Gastrocnemius medialis (tissue), 4 donors: ENCODE measurements at regions not wholly inside any gene's neighbourhood (a gene's known extent, or its start where the extent isn't known, plus 50 kb on each side); places are given as distances from the start of the nearest gene placed in this dataset.

Experiments used
- POLR2A ChIP-seq, 2 donors: fragments of 450-650 bp; IDR thresholded peaks; one replicate each; pipeline ENCODE4 v1.6.1; 2017; ENCODE audit warnings: antibody characterized with exemption in 2 of 2, mild to moderate bottlenecking in 2 of 2, moderate library complexity in 2 of 2
- TF ChIP-seq, protein P1 (sequence below), 5 experiments: fragments of 450-650 bp in 3 of 5; fragments of 200-600 bp in 2 of 5; sonication (generic) in 2 of 5; IDR thresholded peaks in 4 of 5; conservative IDR thresholded peaks in 1 of 5; 1 replicate in 4 of 5; 2 replicates in 1 of 5; pipeline ENCODE4 v1.5.1; 2016 to 2019; ENCODE audit warnings: antibody characterized with exemption in 5 of 5, mild to moderate bottlenecking in 3 of 5, moderate library complexity in 3 of 5

DNA sequence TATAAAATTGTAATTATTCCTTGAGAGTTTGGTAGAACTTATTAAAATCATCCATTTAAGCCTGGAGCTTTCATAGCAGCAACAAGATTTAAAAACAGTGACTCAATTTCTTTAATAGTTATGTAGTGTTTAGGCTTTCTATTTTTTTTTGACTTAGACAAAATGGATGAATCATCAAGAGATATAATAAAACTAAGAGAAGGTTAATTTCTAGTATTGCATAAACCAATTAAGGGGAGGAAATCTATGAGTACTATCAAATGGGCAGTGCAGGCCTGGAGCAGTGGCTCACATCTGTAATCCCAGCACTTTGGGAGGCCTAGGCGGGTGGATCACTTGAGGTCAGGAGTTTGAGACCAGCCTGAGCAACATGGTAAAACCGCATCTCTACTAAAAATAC lies 416.3 kb upstream of the USP24 start:
- no peak for TF ChIP-seq POLR2A (IDR thresholded peaks at IDR 0.05)
- TF ChIP-seq, protein P1, sequence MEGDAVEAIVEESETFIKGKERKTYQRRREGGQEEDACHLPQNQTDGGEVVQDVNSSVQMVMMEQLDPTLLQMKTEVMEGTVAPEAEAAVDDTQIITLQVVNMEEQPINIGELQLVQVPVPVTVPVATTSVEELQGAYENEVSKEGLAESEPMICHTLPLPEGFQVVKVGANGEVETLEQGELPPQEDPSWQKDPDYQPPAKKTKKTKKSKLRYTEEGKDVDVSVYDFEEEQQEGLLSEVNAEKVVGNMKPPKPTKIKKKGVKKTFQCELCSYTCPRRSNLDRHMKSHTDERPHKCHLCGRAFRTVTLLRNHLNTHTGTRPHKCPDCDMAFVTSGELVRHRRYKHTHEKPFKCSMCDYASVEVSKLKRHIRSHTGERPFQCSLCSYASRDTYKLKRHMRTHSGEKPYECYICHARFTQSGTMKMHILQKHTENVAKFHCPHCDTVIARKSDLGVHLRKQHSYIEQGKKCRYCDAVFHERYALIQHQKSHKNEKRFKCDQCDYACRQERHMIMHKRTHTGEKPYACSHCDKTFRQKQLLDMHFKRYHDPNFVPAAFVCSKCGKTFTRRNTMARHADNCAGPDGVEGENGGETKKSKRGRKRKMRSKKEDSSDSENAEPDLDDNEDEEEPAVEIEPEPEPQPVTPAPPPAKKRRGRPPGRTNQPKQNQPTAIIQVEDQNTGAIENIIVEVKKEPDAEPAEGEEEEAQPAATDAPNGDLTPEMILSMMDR (IDR thresholded peaks at IDR 0.05 in 4 of 5, conservative IDR thresholded peaks at IDR 0.05 in 1 of 5), result no peak
